ENCODE measurements at regions not wholly inside any gene's neighbourhood (a gene's known extent, or its start where the extent isn't known, plus 50 kb on each side); places are given as distances from the start of the nearest gene placed in this dataset.

DNA sequence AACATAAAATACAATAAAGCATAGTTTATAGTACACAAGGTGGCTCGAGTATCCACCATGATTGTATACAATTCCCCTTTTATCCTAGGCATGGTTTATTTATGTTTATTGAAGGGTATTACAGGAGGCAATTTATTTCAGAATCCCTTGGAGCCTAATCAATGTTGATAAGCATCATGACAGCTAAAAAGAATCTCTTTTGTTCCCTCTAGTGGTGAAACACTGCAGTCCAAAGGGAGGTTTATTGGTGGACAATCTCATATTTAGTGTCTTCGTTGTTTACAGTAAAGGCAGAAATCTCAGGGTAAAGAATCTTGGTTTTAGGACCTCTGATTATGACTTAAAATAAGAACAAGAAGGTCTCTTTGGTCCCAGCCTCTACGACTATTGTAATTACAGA lies 1712.5 kb downstream of the C4orf33 start:
- TF ChIP-seq, protein P1, sequence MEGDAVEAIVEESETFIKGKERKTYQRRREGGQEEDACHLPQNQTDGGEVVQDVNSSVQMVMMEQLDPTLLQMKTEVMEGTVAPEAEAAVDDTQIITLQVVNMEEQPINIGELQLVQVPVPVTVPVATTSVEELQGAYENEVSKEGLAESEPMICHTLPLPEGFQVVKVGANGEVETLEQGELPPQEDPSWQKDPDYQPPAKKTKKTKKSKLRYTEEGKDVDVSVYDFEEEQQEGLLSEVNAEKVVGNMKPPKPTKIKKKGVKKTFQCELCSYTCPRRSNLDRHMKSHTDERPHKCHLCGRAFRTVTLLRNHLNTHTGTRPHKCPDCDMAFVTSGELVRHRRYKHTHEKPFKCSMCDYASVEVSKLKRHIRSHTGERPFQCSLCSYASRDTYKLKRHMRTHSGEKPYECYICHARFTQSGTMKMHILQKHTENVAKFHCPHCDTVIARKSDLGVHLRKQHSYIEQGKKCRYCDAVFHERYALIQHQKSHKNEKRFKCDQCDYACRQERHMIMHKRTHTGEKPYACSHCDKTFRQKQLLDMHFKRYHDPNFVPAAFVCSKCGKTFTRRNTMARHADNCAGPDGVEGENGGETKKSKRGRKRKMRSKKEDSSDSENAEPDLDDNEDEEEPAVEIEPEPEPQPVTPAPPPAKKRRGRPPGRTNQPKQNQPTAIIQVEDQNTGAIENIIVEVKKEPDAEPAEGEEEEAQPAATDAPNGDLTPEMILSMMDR (IDR thresholded peaks at IDR 0.05), result peak; percentile 83
- no peak for TF ChIP-seq ZFX (IDR thresholded peaks at IDR 0.05; ENCODE audit: borderline replicate concordance)
